Thoracic aorta (tissue), 2 donors: ENCODE measurements at regions not wholly inside any gene's neighbourhood (a gene's known extent, or its start where the extent isn't known, plus 50 kb on each side); places are given as distances from the start of the nearest gene placed in this dataset.

Experiments used
- ATAC-seq: fragments of 150-250 bp; one replicate; pipeline ENCODE4 v1.8.0; 2017; ENCODE audit warnings: low read depth; ENCODE audit not compliant: insufficient number of reproducible peaks, low FRiP score
- DNase-seq: peaks from one replicate; pipeline ENCODE4 v3.0.0-alpha.2; 2020; ENCODE audit warnings: low spot score
- H3K27ac ChIP-seq, 2 donors: fragments of 200-600 bp; sonication (generic); 1 replicate in 1 of 2; 2 replicates in 1 of 2; pipeline ENCODE4 v1.5.1; 2016; ENCODE audit warnings: mild to moderate bottlenecking in 2 of 2, moderate library complexity in 2 of 2
- H3K27me3 ChIP-seq: fragments of 200-600 bp; sonication (generic); replicated peaks from 2 replicates; pipeline ENCODE4 v1.6.0; 2016; ENCODE audit warnings: mild to moderate bottlenecking; ENCODE audit not compliant: insufficient read depth
- H3K36me3 ChIP-seq: fragments of 200-600 bp; sonication (generic); one replicate; pipeline ENCODE4 v1.5.1; 2016
- H3K4me1 ChIP-seq, 2 donors: fragments of 200-600 bp; sonication (generic); 1 replicate in 1 of 2; 2 replicates in 1 of 2; pipeline versions ENCODE4 v1.5.1 to v1.6.0; 2016; ENCODE audit warnings: low read depth in 2 of 2, mild to moderate bottlenecking in 1 of 2; ENCODE audit not compliant: control insufficient read depth in 1 of 2
- H3K4me3 ChIP-seq: fragments of 200-600 bp; sonication (generic); 2 replicates; pipeline ENCODE4 v1.5.1; 2016; ENCODE audit warnings: mild to moderate bottlenecking
- H3K9me3 ChIP-seq: fragments of 200-600 bp; sonication (generic); 2 replicates; pipeline ENCODE4 v1.5.1; 2016
- CTCF ChIP-seq: fragments of 200-600 bp; sonication (generic); IDR thresholded peaks from one replicate; pipeline ENCODE4 v1.5.1; 2019; ENCODE audit warnings: antibody characterized with exemption

- Histone ChIP-seq H3K27me3 (no peaks in the 10 kb centered on the region), H3K9me3 (no peaks in the 10 kb centered on the region), H3K4me1 (no peaks in the 10 kb centered on the region), H3K4me3 (no peak overlapping the region), H3K36me3 (no peaks in the 10 kb centered on the region), H3K27ac (no peak overlapping the region)
- ATAC-seq = no peak
- no peak for DNase-seq
- no peak for TF ChIP-seq CTCF
Observed at GRCh38 chr17:70239391-70239826, 70.1 kb downstream of the KCNJ2 start.

- ATAC-seq (no peak), DNase-seq (no peak)
- Histone ChIP-seq H3K27me3 (no peaks in the 10 kb centered on the region), H3K4me3 (no peak overlapping the region), H3K27ac (no peak overlapping the region), H3K4me1 (no peaks in the 10 kb centered on the region), H3K9me3 (no peaks in the 10 kb centered on the region), H3K36me3 (no peaks in the 10 kb centered on the region)
- no peak for TF ChIP-seq CTCF
Observed at GRCh38 chr17:70241071-70241470, 71.7 kb downstream of the KCNJ2 start.

- no peaks in the 10 kb centered on the region for H3K36me3 ChIP-seq
- H3K4me1 ChIP-seq = no peaks in the 10 kb centered on the region
- TF ChIP-seq CTCF = no peak
- no peaks in the 10 kb centered on the region for H3K9me3 ChIP-seq
- H3K4me3 ChIP-seq = no peak overlapping the region
- no peak overlapping the region for H3K27ac ChIP-seq
- DNase-seq (no peak), ATAC-seq (no peak)
- H3K27me3 ChIP-seq = no peaks in the 10 kb centered on the region
Observed at GRCh38 chr17:70242781-70243437, 73.6 kb downstream of the KCNJ2 start.

- H3K27me3 ChIP-seq = no peaks in the 10 kb centered on the region
- no peaks in the 10 kb centered on the region for H3K36me3 ChIP-seq
- H3K27ac ChIP-seq = no peak overlapping the region
- TF ChIP-seq CTCF = no peak
- H3K4me3 ChIP-seq = no peak overlapping the region
- H3K4me1 ChIP-seq = no peaks in the 10 kb centered on the region
- ATAC-seq (no peak), DNase-seq (no peak)
- no peaks in the 10 kb centered on the region for H3K9me3 ChIP-seq
Observed at GRCh38 chr17:70251706-70252105, 82.4 kb downstream of the KCNJ2 start.

GRCh38 chr17:70254735-70255460, 85.6 kb downstream of the KCNJ2 start:
- DNase-seq = no peak
- no peaks in the 10 kb centered on the region for H3K27me3 ChIP-seq
- H3K4me1 ChIP-seq = no peaks in the 10 kb centered on the region
- H3K4me3 ChIP-seq = no peak overlapping the region
- H3K9me3 ChIP-seq = no peaks in the 10 kb centered on the region
- no peak for ATAC-seq
- H3K36me3 ChIP-seq = no peaks in the 10 kb centered on the region
- H3K27ac ChIP-seq = no peak overlapping the region
- no peak for TF ChIP-seq CTCF
